Activated T-cell treated with anti-CD3 and anti-CD28 coated beads, Interleukin-2, amount 50 U/mL, for 4 hours (primary cell): ENCODE measurements at regions not wholly inside any gene's neighbourhood (a gene's known extent, or its start where the extent isn't known, plus 50 kb on each side); places are given as distances from the start of the nearest gene placed in this dataset.

ENCODE experiments used
- ATAC-seq, 2 donors: fragments of 200-7000 bp; cut with Tn5 transposase; one replicate each; pipeline ENCODE4 v1.10.0; 2021
- DNase-seq: peaks from one replicate; pipeline ENCODE4 v3.0.0-alpha.2; 2020
- H3K27me3 Mint-ChIP-seq: one replicate; pipeline ENCODE4 v1.8.0; 2021; ENCODE audit warnings: low read depth, mixed read lengths
- H3K36me3 Mint-ChIP-seq: one replicate; pipeline ENCODE4 v1.8.0; 2022; ENCODE audit warnings: mixed read lengths; ENCODE audit not compliant: insufficient read depth
- H3K4me1 Mint-ChIP-seq: one replicate; pipeline ENCODE4 v1.8.0; 2021; ENCODE audit warnings: low read depth, mixed read lengths
- H3K4me3 Mint-ChIP-seq: one replicate; pipeline ENCODE4 v1.8.0; 2021; ENCODE audit warnings: mild to moderate bottlenecking, moderate library complexity, mixed read lengths
- H3K9me3 Mint-ChIP-seq: one replicate; pipeline ENCODE4 v1.8.0; 2021; ENCODE audit warnings: mixed read lengths

DNA sequence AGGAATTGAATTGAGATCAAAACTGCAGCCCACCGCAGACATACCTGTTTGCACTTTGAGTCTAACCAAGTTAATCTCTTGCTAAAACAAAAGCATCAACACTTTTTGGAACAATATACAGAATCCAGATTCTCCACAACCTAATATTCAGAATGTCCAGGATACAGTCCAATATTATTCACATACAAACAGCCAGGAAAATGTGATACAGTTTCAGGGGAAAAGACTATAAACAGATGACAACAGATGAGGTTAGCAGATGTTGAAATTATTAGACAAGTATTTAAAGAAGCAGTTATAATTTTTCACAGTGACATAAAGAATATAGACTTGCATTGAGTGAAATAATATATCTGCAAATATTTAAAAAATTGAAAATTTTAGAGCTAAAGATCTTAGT is 678.1 kb upstream of the CXADR start:
- no peaks in the 10 kb centered on the region for H3K4me1 Mint-ChIP-seq
- DNase-seq (no peak), ATAC-seq (no peak)
- peaks cover 11% of the 10 kb centered on the region for H3K9me3 Mint-ChIP-seq
- no peaks in the 10 kb centered on the region for H3K36me3 Mint-ChIP-seq
- no peaks in the 10 kb centered on the region for H3K27me3 Mint-ChIP-seq
- H3K4me3 Mint-ChIP-seq, result no peak overlapping the region

DNA sequence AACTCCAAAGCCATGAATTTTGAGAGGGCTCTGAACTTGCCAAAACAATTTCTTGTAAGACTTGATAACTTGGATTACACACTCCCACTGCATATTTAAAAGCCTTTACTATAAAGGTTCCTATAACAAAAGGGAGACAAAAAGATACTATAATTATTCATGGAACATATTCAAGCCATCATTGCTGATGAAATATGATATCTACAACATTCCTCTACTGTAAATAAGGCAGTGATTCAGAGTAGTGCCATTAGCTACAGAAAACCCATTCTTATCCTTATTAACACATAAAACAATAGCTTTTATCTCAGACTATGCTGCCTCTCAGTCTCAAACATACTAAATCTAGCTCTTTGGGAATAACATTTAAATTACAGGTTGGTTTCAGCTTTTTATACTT is 675.5 kb upstream of the CXADR start:
- H3K4me1 Mint-ChIP-seq, result no peaks in the 10 kb centered on the region
- H3K36me3 Mint-ChIP-seq, result no peaks in the 10 kb centered on the region
- DNase-seq (no peak), ATAC-seq (no peak)
- no peak overlapping the region for H3K4me3 Mint-ChIP-seq
- no peaks in the 10 kb centered on the region for H3K27me3 Mint-ChIP-seq
- H3K9me3 Mint-ChIP-seq, result peaks cover 11% of the 10 kb centered on the region

DNA sequence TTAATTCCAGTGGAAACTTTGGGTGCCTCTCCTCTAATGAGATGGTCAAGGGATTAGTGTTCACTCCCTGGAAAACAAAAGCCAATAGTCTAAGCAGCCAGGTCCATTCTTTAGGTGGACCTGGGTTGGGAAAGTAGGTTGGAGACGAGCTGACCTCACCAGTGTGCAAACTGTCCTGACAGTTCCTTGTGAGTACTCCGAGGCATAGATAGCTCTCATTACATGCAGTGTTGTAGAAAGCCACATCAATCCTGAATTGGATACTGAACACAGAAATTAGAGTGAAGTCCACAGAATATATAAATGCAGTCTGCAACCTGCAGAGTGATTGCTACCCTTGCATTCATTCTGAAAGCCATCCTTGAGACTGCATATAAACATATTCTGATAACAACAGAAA is 675.1 kb upstream of the CXADR start:
- Mint-ChIP-seq H3K27me3 (no peaks in the 10 kb centered on the region), H3K4me1 (no peaks in the 10 kb centered on the region), H3K36me3 (no peaks in the 10 kb centered on the region), H3K9me3 (peaks cover 11% of the 10 kb centered on the region), H3K4me3 (no peak overlapping the region)
- DNase-seq (no peak), ATAC-seq (no peak)

DNA sequence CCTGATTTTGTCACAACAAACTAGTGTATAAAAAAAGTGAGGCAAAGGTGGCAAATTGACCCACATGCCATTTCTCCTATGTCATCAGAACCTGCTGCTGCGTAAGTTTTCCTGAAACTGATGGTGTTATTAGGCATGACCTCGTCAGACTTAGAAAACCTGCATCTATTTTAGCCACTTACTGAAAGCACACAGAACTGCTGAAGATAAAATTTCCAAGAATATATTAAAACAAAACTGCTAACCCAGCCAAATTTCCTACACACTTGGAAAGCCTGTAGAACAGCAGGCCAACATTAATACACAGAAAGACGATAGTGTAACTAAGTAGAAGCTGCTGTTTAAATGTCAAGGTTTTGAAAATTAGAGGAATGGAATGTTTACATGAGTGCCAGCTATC is 674.5 kb upstream of the CXADR start:
- ATAC-seq (no peak), DNase-seq (no peak)
- Mint-ChIP-seq H3K27me3 (no peaks in the 10 kb centered on the region), H3K4me3 (no peak overlapping the region), H3K36me3 (no peaks in the 10 kb centered on the region), H3K9me3 (peaks cover 11% of the 10 kb centered on the region), H3K4me1 (no peaks in the 10 kb centered on the region)

DNA sequence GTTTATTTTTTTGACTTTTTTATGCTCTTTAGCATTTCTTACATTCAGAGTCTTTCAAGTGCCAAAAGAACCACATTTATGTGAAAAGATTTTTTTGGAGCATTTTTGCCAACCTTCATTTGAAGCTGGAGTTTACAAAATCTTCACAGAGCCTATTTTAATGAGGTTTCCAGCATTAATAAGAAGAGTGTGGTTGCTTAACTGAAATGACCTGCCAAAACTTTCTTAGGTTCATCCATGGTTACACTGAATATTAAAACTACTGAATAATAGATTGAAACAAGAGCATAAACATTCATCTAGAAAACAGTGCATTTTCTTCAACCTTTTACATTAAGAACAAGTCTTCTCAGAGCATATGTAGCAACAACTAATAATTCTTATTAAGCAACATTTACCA is 672.3 kb upstream of the CXADR start:
- DNase-seq (no peak), ATAC-seq (no peak)
- H3K27me3 Mint-ChIP-seq, result no peaks in the 10 kb centered on the region
- peaks cover 5% of the 10 kb centered on the region for H3K9me3 Mint-ChIP-seq
- H3K36me3 Mint-ChIP-seq, result no peaks in the 10 kb centered on the region
- no peaks in the 10 kb centered on the region for H3K4me1 Mint-ChIP-seq
- no peak overlapping the region for H3K4me3 Mint-ChIP-seq

DNA sequence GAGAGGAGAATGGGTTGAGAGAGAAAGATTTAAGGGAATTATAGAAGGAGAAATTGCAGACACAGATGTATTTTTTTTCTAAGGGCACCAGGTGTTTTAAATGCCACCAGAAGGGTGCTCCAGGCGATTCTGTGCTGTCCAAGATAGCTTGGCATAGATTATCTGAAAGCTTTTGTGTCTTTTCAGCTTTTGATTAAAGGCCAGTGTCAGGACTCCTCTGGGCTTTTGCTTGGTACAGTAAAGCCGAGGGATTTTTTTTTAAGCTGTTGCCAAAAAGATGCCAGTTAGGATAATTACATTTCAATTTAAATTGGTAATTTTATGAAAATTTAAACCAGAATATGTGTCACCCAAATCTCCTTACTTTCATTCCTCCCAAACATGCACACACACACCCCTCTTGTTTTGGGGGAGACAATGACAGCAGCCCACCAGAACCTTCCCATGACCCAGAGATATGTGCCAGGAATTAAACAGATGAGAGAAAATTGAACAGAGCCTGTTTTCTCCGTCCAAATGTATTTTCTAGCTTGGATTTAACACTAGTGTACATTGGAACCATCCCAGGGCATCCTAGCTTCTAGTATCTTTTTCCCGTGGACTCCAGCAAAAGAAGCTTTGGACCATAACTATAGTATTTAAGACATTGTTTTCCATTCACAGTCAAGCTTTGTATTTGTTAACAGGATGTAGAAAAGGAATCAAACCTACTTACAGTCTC is 670.7 kb upstream of the CXADR start:
- Mint-ChIP-seq H3K4me3 (no peak overlapping the region), H3K4me1 (no peaks in the 10 kb centered on the region), H3K9me3 (peaks cover 7% of the 10 kb centered on the region), H3K27me3 (no peaks in the 10 kb centered on the region), H3K36me3 (no peaks in the 10 kb centered on the region)
- DNase-seq (no peak), ATAC-seq (no peak)

DNA sequence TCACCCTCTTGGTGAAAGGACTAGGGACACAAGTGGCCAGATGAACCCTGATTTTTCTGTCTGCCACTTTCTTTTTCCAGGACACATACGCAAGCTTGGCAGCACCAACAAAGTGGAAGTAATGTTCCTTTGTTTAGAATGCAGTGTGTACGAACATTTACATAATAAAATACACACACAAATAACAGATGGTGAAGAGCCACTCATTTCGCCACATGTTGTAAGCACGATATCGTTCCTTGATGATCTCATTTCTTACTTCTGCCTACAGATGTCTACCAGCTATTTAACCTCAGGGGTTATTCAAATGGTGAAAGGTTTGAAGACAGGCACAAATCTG is 670.2 kb upstream of the CXADR start:
- DNase-seq (no peak), ATAC-seq (no peak)
- H3K36me3 Mint-ChIP-seq, result no peaks in the 10 kb centered on the region
- no peak overlapping the region for H3K4me3 Mint-ChIP-seq
- peaks cover 7% of the 10 kb centered on the region for H3K9me3 Mint-ChIP-seq
- no peaks in the 10 kb centered on the region for H3K4me1 Mint-ChIP-seq
- H3K27me3 Mint-ChIP-seq, result no peaks in the 10 kb centered on the region

DNA sequence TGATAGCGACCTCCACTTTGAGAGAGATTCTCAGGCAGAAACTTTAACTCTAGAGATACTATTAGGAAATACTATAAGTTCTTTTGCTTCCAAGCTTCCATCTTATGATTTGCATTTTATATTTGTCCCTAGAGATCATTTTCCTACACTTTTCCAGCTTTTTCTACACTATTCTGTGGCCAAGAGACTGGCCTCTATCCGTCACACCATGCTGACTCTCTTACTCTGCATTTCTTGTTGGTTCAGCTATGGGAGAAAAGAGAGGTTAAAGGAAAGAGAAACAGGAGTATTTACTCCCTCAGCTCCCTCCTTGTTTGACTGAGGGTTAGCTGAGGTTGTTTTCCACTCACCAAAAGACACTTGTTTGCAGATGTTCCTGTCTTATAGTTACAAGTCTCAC is 665.6 kb upstream of the CXADR start:
- H3K4me3 Mint-ChIP-seq, result no peak overlapping the region
- no peaks in the 10 kb centered on the region for H3K36me3 Mint-ChIP-seq
- peaks cover 10% of the 10 kb centered on the region for H3K9me3 Mint-ChIP-seq
- H3K27me3 Mint-ChIP-seq, result no peaks in the 10 kb centered on the region
- no peaks in the 10 kb centered on the region for H3K4me1 Mint-ChIP-seq
- ATAC-seq (no peak), DNase-seq (no peak)

DNA sequence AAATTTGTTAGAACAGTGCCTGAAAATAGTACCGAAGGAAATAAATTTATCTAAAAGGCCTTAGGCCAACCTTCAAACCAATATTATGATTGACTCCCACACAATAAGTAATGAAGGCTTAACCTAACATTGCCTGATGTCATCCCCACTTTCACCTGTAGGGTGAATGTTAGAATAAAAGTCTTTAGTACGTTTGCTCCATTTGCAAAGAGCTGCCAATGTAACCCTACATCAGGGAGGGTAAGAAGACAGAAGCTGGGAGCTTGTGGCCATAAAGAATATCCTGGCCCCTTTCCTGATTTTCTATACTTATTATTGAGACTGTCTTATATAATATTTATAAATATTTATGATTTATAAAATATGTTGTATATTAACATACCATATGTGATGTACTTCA is 661.8 kb upstream of the CXADR start:
- DNase-seq (no peak), ATAC-seq (no peak)
- H3K27me3 Mint-ChIP-seq, result no peaks in the 10 kb centered on the region
- H3K4me1 Mint-ChIP-seq, result no peaks in the 10 kb centered on the region
- H3K36me3 Mint-ChIP-seq, result no peaks in the 10 kb centered on the region
- peaks cover 11% of the 10 kb centered on the region for H3K9me3 Mint-ChIP-seq
- H3K4me3 Mint-ChIP-seq, result no peak overlapping the region

DNA sequence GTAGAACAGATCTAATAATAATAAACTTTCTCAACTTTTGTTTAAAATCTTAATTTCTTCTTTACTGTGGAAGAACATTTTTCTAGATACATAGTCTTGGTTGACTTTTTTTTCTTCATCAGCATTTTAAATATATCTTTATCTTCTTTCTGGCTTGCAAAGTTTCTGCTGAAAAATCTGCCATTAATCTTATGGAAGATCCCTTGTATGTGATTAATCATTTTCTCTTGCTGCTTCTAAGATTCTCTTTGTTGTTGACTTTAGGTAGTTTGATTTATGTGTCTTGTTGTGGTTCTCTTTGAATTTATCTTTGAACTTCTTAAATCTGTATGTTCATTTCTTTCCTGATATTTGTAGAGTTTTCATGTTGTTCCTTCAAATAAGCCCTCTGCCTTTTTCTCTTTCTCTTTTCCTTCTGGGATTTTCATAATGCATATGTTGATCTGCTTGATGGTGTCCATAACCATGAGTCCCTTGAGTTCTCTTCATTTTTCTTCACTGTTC is 657.6 kb upstream of the CXADR start:
- Mint-ChIP-seq H3K4me3 (no peak overlapping the region), H3K9me3 (peaks cover 19% of the 10 kb centered on the region), H3K27me3 (no peaks in the 10 kb centered on the region), H3K36me3 (no peaks in the 10 kb centered on the region), H3K4me1 (no peaks in the 10 kb centered on the region)
- ATAC-seq (no peak), DNase-seq (no peak)

DNA sequence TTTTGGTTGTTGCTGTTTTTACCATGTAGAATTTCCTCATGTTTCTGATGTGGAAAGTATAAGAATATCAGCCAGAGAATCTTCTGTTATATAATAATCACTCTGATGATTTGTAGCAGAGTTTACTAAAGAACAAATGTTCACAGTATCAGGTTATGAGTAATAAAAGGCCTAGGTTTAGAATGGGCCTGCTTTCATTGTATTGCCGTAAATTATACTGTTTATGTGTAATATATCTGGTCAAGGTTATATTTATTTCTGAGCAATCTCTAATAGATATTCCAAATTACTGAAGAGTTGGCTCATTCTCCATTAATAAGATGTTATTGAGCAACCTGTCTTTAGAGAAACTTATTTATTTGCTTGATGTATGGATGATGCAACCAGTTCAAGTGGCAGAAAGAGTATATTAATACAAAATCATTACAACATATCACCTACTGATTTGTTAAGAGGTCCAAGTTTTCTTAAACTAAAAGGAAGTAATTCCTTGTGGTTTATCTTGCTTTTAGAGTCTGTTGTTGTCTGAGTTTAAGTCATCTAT is 649.4 kb upstream of the CXADR start:
- Mint-ChIP-seq H3K36me3 (no peaks in the 10 kb centered on the region), H3K4me3 (no peak overlapping the region), H3K27me3 (no peaks in the 10 kb centered on the region), H3K4me1 (no peaks in the 10 kb centered on the region), H3K9me3 (peaks cover 1% of the 10 kb centered on the region)
- ATAC-seq, result no peak
- no peak for DNase-seq

DNA sequence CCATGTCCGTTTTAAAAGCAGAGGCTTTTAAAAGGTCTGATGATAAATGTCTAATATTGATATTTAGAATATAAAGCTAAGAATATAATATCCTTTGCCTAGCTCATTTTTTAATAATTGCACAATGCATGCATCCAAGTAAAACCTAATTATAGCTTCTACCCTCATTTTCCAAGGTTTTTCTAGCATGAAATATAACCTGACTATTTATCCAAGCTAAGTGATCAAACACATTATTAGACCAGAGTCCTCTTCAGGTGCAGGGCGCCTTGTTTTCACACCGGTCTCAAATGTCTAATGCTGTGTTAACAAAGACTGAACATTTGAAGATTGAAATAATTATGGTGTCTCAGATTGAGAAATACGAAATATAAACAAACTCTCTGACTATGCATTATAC is 648.9 kb upstream of the CXADR start:
- no peaks in the 10 kb centered on the region for H3K36me3 Mint-ChIP-seq
- no peak overlapping the region for H3K4me3 Mint-ChIP-seq
- H3K9me3 Mint-ChIP-seq, result no peaks in the 10 kb centered on the region
- DNase-seq (no peak), ATAC-seq (no peak)
- H3K27me3 Mint-ChIP-seq, result no peaks in the 10 kb centered on the region
- no peaks in the 10 kb centered on the region for H3K4me1 Mint-ChIP-seq

DNA sequence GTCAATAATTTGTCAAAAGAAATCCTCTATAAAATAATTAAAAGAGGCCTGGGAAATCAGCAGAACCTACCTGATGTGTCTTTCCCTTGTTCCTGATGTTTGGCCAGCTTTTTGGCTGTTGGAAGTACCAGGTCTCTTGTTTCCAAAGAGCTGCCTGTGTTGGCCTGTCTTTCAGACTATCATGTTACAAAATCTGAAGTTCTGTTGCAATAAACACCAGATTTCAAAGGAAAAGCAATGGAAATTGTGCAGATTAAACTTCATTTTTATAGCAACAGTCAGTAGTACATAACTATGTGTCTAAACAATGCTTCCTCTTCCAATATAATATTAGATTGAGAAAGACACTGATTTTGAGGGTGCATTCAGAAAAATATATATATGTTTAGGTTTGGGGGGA is 647.2 kb upstream of the CXADR start:
- no peak for ATAC-seq
- Mint-ChIP-seq H3K4me3 (no peak overlapping the region), H3K4me1 (no peaks in the 10 kb centered on the region), H3K36me3 (no peaks in the 10 kb centered on the region), H3K27me3 (no peaks in the 10 kb centered on the region), H3K9me3 (no peaks in the 10 kb centered on the region)
- DNase-seq, result no peak

DNA sequence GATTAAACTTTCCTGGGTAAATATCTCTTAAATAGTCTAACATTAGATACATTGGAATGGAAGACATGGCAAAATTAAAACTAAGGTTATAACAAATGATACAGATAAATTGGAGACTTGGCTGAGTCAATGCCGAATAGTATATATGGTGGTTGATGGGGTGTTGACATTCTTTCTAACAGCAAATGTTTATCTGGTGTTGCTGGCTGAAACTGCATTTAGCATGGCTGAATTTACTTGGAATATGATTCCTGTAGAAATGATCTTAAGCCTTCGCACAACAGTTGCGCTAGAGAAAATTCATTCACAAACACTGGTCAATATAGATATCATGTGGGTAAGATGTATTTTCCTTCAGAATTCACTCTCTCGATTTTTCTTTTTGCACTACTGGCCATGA is 646.0 kb upstream of the CXADR start:
- no peak for ATAC-seq
- no peaks in the 10 kb centered on the region for H3K9me3 Mint-ChIP-seq

DNA sequence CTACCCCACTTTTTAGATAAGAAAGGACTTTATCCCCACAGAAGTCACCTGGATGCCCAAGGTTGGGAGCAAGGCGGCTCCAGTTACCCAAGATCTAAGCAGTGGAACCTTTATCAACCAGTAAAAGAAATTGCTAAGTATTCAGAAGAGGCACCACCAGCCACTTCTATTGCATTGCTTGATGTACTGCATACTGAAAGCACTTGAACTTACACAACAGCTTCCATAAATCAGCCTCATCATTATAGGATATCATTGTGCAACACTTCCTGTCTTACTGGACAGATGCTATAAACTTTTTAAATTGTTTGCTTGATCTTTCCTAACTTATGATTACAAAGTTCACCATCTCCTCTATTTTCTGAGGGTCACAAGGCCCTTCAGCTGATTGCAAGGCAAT is 642.7 kb upstream of the CXADR start:
- Mint-ChIP-seq H3K27me3 (no peaks in the 10 kb centered on the region), H3K9me3 (no peaks in the 10 kb centered on the region), H3K4me1 (no peaks in the 10 kb centered on the region), H3K36me3 (no peaks in the 10 kb centered on the region), H3K4me3 (no peak overlapping the region)
- no peak for DNase-seq
- ATAC-seq, result no peak

More for the DNA sequence above, 646.0 kb upstream of the CXADR start:
- no peaks in the 10 kb centered on the region for H3K27me3 Mint-ChIP-seq
- no peaks in the 10 kb centered on the region for H3K4me1 Mint-ChIP-seq
- DNase-seq, result no peak
- H3K4me3 Mint-ChIP-seq, result no peak overlapping the region
- H3K36me3 Mint-ChIP-seq, result no peaks in the 10 kb centered on the region
